ENCODE measurements at regions not wholly inside any gene's neighbourhood (a gene's known extent, or its start where the extent isn't known, plus 50 kb on each side); places are given as distances from the start of the nearest gene placed in this dataset.
A peak's percentile ranks its signal among the peaks of the same experiment; 100 is the strongest.

- intact Hi-C loops (cut with DNase I): no loop called here
- H3K4me3 ChIP-seq: no peak overlapping the region
- TF ChIP-seq CTCF (IDR thresholded peaks at IDR 0.05): no peak
- TF ChIP-seq POLR2A (IDR thresholded peaks at IDR 0.05): no peak
- no peaks in the 10 kb centered on the region for H3K4me1 ChIP-seq
- DNase-seq (no peak), ATAC-seq (no peak)
- H3K36me3 ChIP-seq (replicated peaks in 1 of 2; ENCODE audit: insufficient read depth in 1 of 2, low read depth in 2 of 2): no peaks in the 10 kb centered on the region
- H3K27ac ChIP-seq: no peak overlapping the region
- no peaks in the 10 kb centered on the region for H3K27me3 ChIP-seq
- 76 to 82% methylated on average over 10 to 11 of the region's 11 CpGs for WGBS, 2 donors
- H3K9me3 ChIP-seq: no peaks in the 10 kb centered on the region
These were observed 718.9 kb downstream of the EPHA7 start for GRCh38 chr6:92700411-92700810.

GRCh38 chr6:92690997-92691599 lies 728.3 kb downstream of the EPHA7 start:
- no peaks in the 10 kb centered on the region for H3K9me3 ChIP-seq
- H3K36me3 ChIP-seq (replicated peaks in 1 of 2; ENCODE audit: insufficient read depth in 1 of 2, low read depth in 2 of 2): no peaks in the 10 kb centered on the region
- no peaks in the 10 kb centered on the region for H3K4me1 ChIP-seq
- no peak overlapping the region for H3K4me3 ChIP-seq
- TF ChIP-seq POLR2A (IDR thresholded peaks at IDR 0.05) (no peak), CTCF (IDR thresholded peaks at IDR 0.05) (no peak)
- no peak for DNase-seq
- WGBS, 2 donors: 49 to 59% methylated on average over 2 of the region's 2 CpGs
- no peak for ATAC-seq
- H3K27ac ChIP-seq: no peak overlapping the region
- intact Hi-C loops (cut with DNase I): no loop called here
- H3K27me3 ChIP-seq: no peaks in the 10 kb centered on the region

GRCh38 chr6:92688342-92688741 lies 731.0 kb downstream of the EPHA7 start:
- Histone ChIP-seq H3K4me3 (no peak overlapping the region), H3K4me1 (no peaks in the 10 kb centered on the region), H3K27me3 (no peaks in the 10 kb centered on the region), H3K36me3 (replicated peaks in 1 of 2; ENCODE audit: insufficient read depth in 1 of 2, low read depth in 2 of 2) (no peaks in the 10 kb centered on the region), H3K9me3 (no peaks in the 10 kb centered on the region), H3K27ac (no peak overlapping the region)
- WGBS, 2 donors: 32% methylated on average over 2 of the region's 2 CpGs
- DNase-seq: peak in 1 of 4 donors; percentile 9
- no peak for TF ChIP-seq CTCF (IDR thresholded peaks at IDR 0.05)
- no peak for TF ChIP-seq POLR2A (IDR thresholded peaks at IDR 0.05)
- no peak for ATAC-seq
- intact Hi-C loops (cut with DNase I): no loop called here

- no peaks in the 10 kb centered on the region for H3K9me3 ChIP-seq
- H3K4me1 ChIP-seq: no peaks in the 10 kb centered on the region
- intact Hi-C loops (cut with DNase I): no loop called here
- TF ChIP-seq POLR2A (IDR thresholded peaks at IDR 0.05): no peak
- TF ChIP-seq CTCF (IDR thresholded peaks at IDR 0.05): no peak
- no peak for ATAC-seq
- no peak overlapping the region for H3K4me3 ChIP-seq
- H3K27ac ChIP-seq: no peak overlapping the region
- no peak for DNase-seq
- no peaks in the 10 kb centered on the region for H3K27me3 ChIP-seq
- H3K36me3 ChIP-seq (replicated peaks in 1 of 2; ENCODE audit: insufficient read depth in 1 of 2, low read depth in 2 of 2): no peaks in the 10 kb centered on the region
- 39 to 54% methylated on average over 2 of the region's 2 CpGs for WGBS, 2 donors
These were observed 732.1 kb downstream of the EPHA7 start for GRCh38 chr6:92687278-92687677.

GRCh38 chr6:92684386-92684785 lies 735.0 kb downstream of the EPHA7 start:
- no peak for TF ChIP-seq POLR2A (IDR thresholded peaks at IDR 0.05)
- TF ChIP-seq CTCF (IDR thresholded peaks at IDR 0.05): no peak
- intact Hi-C loops (cut with DNase I): no loop called here
- Histone ChIP-seq H3K27me3 (no peaks in the 10 kb centered on the region), H3K4me3 (no peak overlapping the region), H3K36me3 (replicated peaks in 1 of 2; ENCODE audit: insufficient read depth in 1 of 2, low read depth in 2 of 2) (no peaks in the 10 kb centered on the region), H3K27ac (no peak overlapping the region), H3K4me1 (no peaks in the 10 kb centered on the region), H3K9me3 (no peaks in the 10 kb centered on the region)
- whole genome bisulfite sequencing, 2 donors: 49 to 54% methylated on average over 1 of the region's 1 CpG
- no peak for ATAC-seq
- DNase-seq: no peak

All from body of pancreas (tissue), 4 donors.